OCI-LY7 (cell line): ENCODE measurements at regions not wholly inside any gene's neighbourhood (a gene's known extent, or its start where the extent isn't known, plus 50 kb on each side); places are given as distances from the start of the nearest gene placed in this dataset. TPM values are rescaled to one million over a fixed set of nuclear protein-coding genes. Genes with fewer than 3 reads are reported as not detected.

Experiments
- BruUV-seq: library from RNA; stranded (reverse); fragments of 400-500 nt; replicated peaks from 2 replicates; lab custom pipeline; 2021; lab: Mats Ljungman, UMichigan
- CTCF ChIA-PET: fragments of 300-600 bp; sonication (Branson Sonifier 250); formaldehyde crosslinking; loops from one replicate; lab custom pipeline; 2022; ENCODE audit warnings: antibody characterized with exemption; ENCODE audit not compliant: unreplicated experiment; lab: Charles Lee
- POLR2A ChIA-PET: fragments of 300-600 bp; sonication (Branson Sonifier 250); formaldehyde crosslinking; loops from one replicate; lab custom pipeline; 2022; ENCODE audit warnings: antibody characterized with exemption; lab: Charles Lee
- DNase-seq: peaks from one replicate; pipeline ENCODE4 v3.0.0-alpha.2; 2015; ENCODE audit warnings: low spot score
- H2AFZ ChIP-seq: fragments of 200-600 bp; sonication (generic), shearing (Covaris generic); 2 replicates; pipeline ENCODE4 v1.6.1; 2014; ENCODE audit warnings: mild to moderate bottlenecking, antibody characterized with exemption, low read length, moderate library complexity
- H3K27ac ChIP-seq: fragments of 200-600 bp; sonication (generic); 2 replicates; pipeline ENCODE4 v1.5.1; 2014; ENCODE audit warnings: mixed run types, low read depth, mild to moderate bottlenecking, moderate library complexity, low read length, inconsistent platforms; ENCODE audit not compliant: poor library complexity, severe bottlenecking
- H3K36me3 ChIP-seq: fragments of 200-600 bp; sonication (generic); 2 replicates; pipeline ENCODE4 v1.6.1; 2014; ENCODE audit warnings: mild to moderate bottlenecking, antibody characterized with exemption, low read length, moderate library complexity, mixed read lengths; ENCODE audit not compliant: insufficient read depth
- H3K4me1 ChIP-seq: fragments of 200-600 bp; sonication (generic); 2 replicates; pipeline ENCODE4 v1.5.1; 2014; ENCODE audit warnings: mild to moderate bottlenecking, low read length; ENCODE audit not compliant: insufficient read depth, poor library complexity, severe bottlenecking
- H3K4me2 ChIP-seq: fragments of 200-600 bp; sonication (generic); 2 replicates; pipeline ENCODE4 v1.6.1; 2014; ENCODE audit warnings: mild to moderate bottlenecking, low read length
- H3K4me3 ChIP-seq: fragments of 200-600 bp; sonication (generic); 2 replicates; pipeline ENCODE4 v1.5.1; 2014; ENCODE audit warnings: mild to moderate bottlenecking, low read depth, low read length; ENCODE audit not compliant: poor library complexity, severe bottlenecking
- H3K79me2 ChIP-seq: fragments of 200-600 bp; sonication (generic); 2 replicates; pipeline ENCODE4 v1.6.1; 2016; ENCODE audit warnings: low read depth, mild to moderate bottlenecking, low read length, moderate library complexity, mixed read lengths; ENCODE audit not compliant: insufficient read depth
- H3K9me2 ChIP-seq: fragments of 200-600 bp; sonication (generic); 2 replicates; pipeline ENCODE4 v1.6.1; 2016; ENCODE audit warnings: mild to moderate bottlenecking, low read length, mixed read lengths; ENCODE audit not compliant: insufficient read depth
- H3K9me3 ChIP-seq: fragments of 200-600 bp; sonication (generic); 2 replicates; pipeline ENCODE4 v1.6.1; 2014; ENCODE audit warnings: mild to moderate bottlenecking, mixed run types, low read length, mixed read lengths
- H4K20me1 ChIP-seq: fragments of 200-600 bp; sonication (generic); 2 replicates; pipeline ENCODE4 v1.6.1; 2014; ENCODE audit warnings: mild to moderate bottlenecking, antibody characterized with exemption, low read length, moderate library complexity, mixed read lengths; ENCODE audit not compliant: insufficient read depth
- CTCF ChIP-seq: fragments of 200-600 bp; sonication (generic); conservative IDR thresholded peaks from 2 replicates; pipeline ENCODE4 v1.5.1; 2014; ENCODE audit warnings: mild to moderate bottlenecking, antibody characterized with exemption, low read length, moderate library complexity, mixed read lengths
- EZH2phosphoT487 ChIP-seq: fragments of 200-600 bp; sonication (generic); IDR thresholded peaks from 2 replicates; pipeline ENCODE4 v1.6.1; 2018; ENCODE audit warnings: low read depth, borderline replicate concordance, mild to moderate bottlenecking, mixed run types, antibody characterized with exemption, low read length, moderate library complexity, mixed read lengths
- intact Hi-C: fragments of 100-400 bp; cut with micrococcal nuclease; formaldehyde crosslinking; loops from one replicate; pipeline ENCODE4 v1.10.0; 2022; ENCODE audit not compliant: unreplicated experiment
- small RNA-seq: library from RNA; depleted of rRNA; stranded (forward); fragments of <200 nt; gene quantifications from one replicate; pipeline ENCODE3, GENCODE V24; 2014

GRCh38 chr9:4353236-4353635 lies 53.4 kb upstream of the GLIS3 start:
- Histone ChIP-seq H3K79me2 (no peaks in the 10 kb centered on the region), H3K4me1 (no peaks in the 10 kb centered on the region), H3K4me2 (no peak overlapping the region), H3K36me3 (no peaks in the 10 kb centered on the region), H3K27ac (no peak overlapping the region), H3K9me3 (no peaks in the 10 kb centered on the region), H2AFZ (no peak overlapping the region), H3K4me3 (no peak overlapping the region), H4K20me1 (no peaks in the 10 kb centered on the region), H3K9me2 (no peaks in the 10 kb centered on the region; the same call in 1 of the 2 replicates)
- ChIA-PET POLR2A (no interaction called here), CTCF (no interaction called here)
- no TSS peak for BruUV-seq
- TF ChIP-seq EZH2phosphoT487 (no peak), CTCF (no peak)
- no peak for DNase-seq
- intact Hi-C loops = no loop called here

GRCh38 chr9:4349816-4350418 lies 50.0 kb upstream of the GLIS3 start:
- no peaks in the 10 kb centered on the region for H3K36me3 ChIP-seq
- H3K4me3 ChIP-seq = no peak overlapping the region
- H3K79me2 ChIP-seq = no peaks in the 10 kb centered on the region
- ChIA-PET POLR2A (no interaction called here), CTCF (no interaction called here)
- H2AFZ ChIP-seq = no peak overlapping the region
- no peak for TF ChIP-seq CTCF
- no peak for TF ChIP-seq EZH2phosphoT487
- H3K9me2 ChIP-seq = no peaks in the 10 kb centered on the region; the same call in 1 of the 2 replicates
- no peak for DNase-seq
- H3K4me2 ChIP-seq = no peak overlapping the region
- H3K9me3 ChIP-seq = no peaks in the 10 kb centered on the region
- H4K20me1 ChIP-seq = no peaks in the 10 kb centered on the region
- no peaks in the 10 kb centered on the region for H3K4me1 ChIP-seq
- intact Hi-C loops = no loop called here
- no peak overlapping the region for H3K27ac ChIP-seq
- BruUV-seq = no TSS peak

Small RNA genes lying in the stretch of these regions (small RNA-seq; reads per million reads assigned to genes)
- not detected for gene RNU6-694P
